Mucosa of descending colon (tissue), 3 donors: ENCODE measurements at regions not wholly inside any gene's neighbourhood (a gene's known extent, or its start where the extent isn't known, plus 50 kb on each side); places are given as distances from the start of the nearest gene placed in this dataset.

Experiments used
- ATAC-seq: fragments of 200-7000 bp; cut with Tn5 transposase; one replicate; pipeline ENCODE4 v1.9.1; 2020; ENCODE audit warnings: mild to moderate bottlenecking, moderate library complexity
- DNase-seq, 3 donors: peaks; one replicate each; pipeline ENCODE4 v3.0.0-alpha.2; 2020
- H3K36me3 ChIP-seq: fragments of 200-600 bp; one replicate; pipeline ENCODE4 v1.8.0; 2021; ENCODE audit warnings: low read depth, mild to moderate bottlenecking
- H3K4me1 ChIP-seq: fragments of 200-600 bp; one replicate; pipeline ENCODE4 v1.8.0; 2021; ENCODE audit warnings: low read depth, mild to moderate bottlenecking
- H3K4me3 ChIP-seq: fragments of 200-600 bp; one replicate; pipeline ENCODE4 v1.8.0; 2021; ENCODE audit warnings: mild to moderate bottlenecking
- H3K9me3 ChIP-seq: fragments of 200-600 bp; one replicate; pipeline ENCODE4 v1.8.0; 2021; ENCODE audit warnings: mild to moderate bottlenecking
- CTCF ChIP-seq: fragments of 200-600 bp; IDR thresholded peaks from one replicate; pipeline ENCODE4 v1.8.0; 2022; ENCODE audit warnings: antibody characterized with exemption, mild to moderate bottlenecking
- intact Hi-C, 2 donors: fragments of 100-400 bp; cut with DNase I in 1 of 2; cut with micrococcal nuclease in 1 of 2; formaldehyde crosslinking; loops; one replicate each; pipeline versions ENCODE4 v1.11.0 to v1.11.1; 2022; cut with DNase I, micrococcal nuclease
- donor health status: DM: no; HTN: no; CAD: no; lungs with moderate emphysema.
- donor health status: DM: no; HTN: no; CAD: no.
- donor health status: DM: no; HTN: yes; CAD: no.

GRCh38 chr3:82085356-82085755 lies 323.9 kb upstream of the GBE1 start:
- Histone ChIP-seq H3K4me3 (no peak overlapping the region), H3K9me3 (no peaks in the 10 kb centered on the region), H3K4me1 (no peaks in the 10 kb centered on the region), H3K36me3 (no peaks in the 10 kb centered on the region)
- DNase-seq, result no peak
- intact Hi-C loops, result no loop called here
- TF ChIP-seq CTCF, result no peak
- no peak for ATAC-seq

GRCh38 chr3:82084824-82085223 lies 323.4 kb upstream of the GBE1 start:
- no peaks in the 10 kb centered on the region for H3K36me3 ChIP-seq
- DNase-seq (no peak), ATAC-seq (no peak)
- H3K4me3 ChIP-seq, result no peak overlapping the region
- no peaks in the 10 kb centered on the region for H3K9me3 ChIP-seq
- intact Hi-C loops, result no loop called here
- H3K4me1 ChIP-seq, result no peaks in the 10 kb centered on the region
- no peak for TF ChIP-seq CTCF

- TF ChIP-seq CTCF, result no peak
- intact Hi-C loops, result no loop called here
- DNase-seq, result no peak
Observed at GRCh38 chr3:82082796-82083195, 321.4 kb upstream of the GBE1 start.

GRCh38 chr3:82081351-82081750 lies 319.9 kb upstream of the GBE1 start:
- no peaks in the 10 kb centered on the region for H3K9me3 ChIP-seq
- ATAC-seq (no peak), DNase-seq (no peak)
- intact Hi-C loops, result no loop called here
- no peak for TF ChIP-seq CTCF
- no peak overlapping the region for H3K4me3 ChIP-seq
- no peaks in the 10 kb centered on the region for H3K4me1 ChIP-seq
- H3K36me3 ChIP-seq, result no peaks in the 10 kb centered on the region

More at GRCh38 chr3:82082796-82083195, 321.4 kb upstream of the GBE1 start:
- no peaks in the 10 kb centered on the region for H3K9me3 ChIP-seq
- no peaks in the 10 kb centered on the region for H3K36me3 ChIP-seq
- no peak overlapping the region for H3K4me3 ChIP-seq
- no peaks in the 10 kb centered on the region for H3K4me1 ChIP-seq
- ATAC-seq, result no peak

GRCh38 chr3:82080792-82081191 lies 319.3 kb upstream of the GBE1 start:
- no peak for TF ChIP-seq CTCF
- no peak for ATAC-seq
- DNase-seq, result no peak
- Histone ChIP-seq H3K36me3 (no peaks in the 10 kb centered on the region), H3K4me3 (no peak overlapping the region), H3K4me1 (no peaks in the 10 kb centered on the region), H3K9me3 (no peaks in the 10 kb centered on the region)
- intact Hi-C loops, result no loop called here

GRCh38 chr3:82080261-82080660 lies 318.8 kb upstream of the GBE1 start:
- Histone ChIP-seq H3K4me1 (no peaks in the 10 kb centered on the region), H3K36me3 (no peaks in the 10 kb centered on the region), H3K4me3 (no peak overlapping the region), H3K9me3 (no peaks in the 10 kb centered on the region)
- DNase-seq, result no peak
- no peak for TF ChIP-seq CTCF
- no peak for ATAC-seq
- intact Hi-C loops, result no loop called here
